Hepatocyte (in vitro differentiated cells): ENCODE measurements at regions not wholly inside any gene's neighbourhood (a gene's known extent, or its start where the extent isn't known, plus 50 kb on each side); places are given as distances from the start of the nearest gene placed in this dataset.

Source experiments
- EZH2 ChIP-seq: fragments of 200-600 bp; sonication (generic); IDR thresholded peaks from 2 replicates; pipeline ENCODE4 v1.6.1; 2016; ENCODE audit warnings: antibody characterized with exemption, mild to moderate bottlenecking, borderline replicate concordance
- TF ChIP-seq, protein P1 (sequence below): fragments of 200-600 bp; sonication (generic); IDR thresholded peaks from 2 replicates; pipeline ENCODE4 v1.5.1; 2016; ENCODE audit warnings: antibody characterized with exemption, mild to moderate bottlenecking; ENCODE audit not compliant: poor library complexity

DNA sequence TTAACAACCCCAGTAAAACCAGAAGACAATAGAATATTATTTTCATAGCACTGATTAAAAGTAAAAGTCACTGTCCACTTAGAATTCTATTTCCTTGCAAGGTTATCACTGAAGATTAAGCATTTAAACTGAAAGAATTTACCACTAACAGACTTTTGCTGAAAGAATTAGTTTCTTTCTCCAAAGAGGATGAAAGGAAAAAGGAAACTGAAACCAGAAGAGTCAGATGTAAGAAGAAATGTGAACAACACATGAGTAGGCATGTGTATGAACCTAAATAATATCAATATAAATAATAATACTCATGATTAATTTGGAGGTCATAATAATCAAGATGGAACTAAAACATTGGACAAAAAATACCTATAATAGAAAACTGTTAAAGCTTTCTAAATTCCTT, 82.4 kb upstream of the KLHL29 start:
- no peak for TF ChIP-seq EZH2
- TF ChIP-seq, protein P1, sequence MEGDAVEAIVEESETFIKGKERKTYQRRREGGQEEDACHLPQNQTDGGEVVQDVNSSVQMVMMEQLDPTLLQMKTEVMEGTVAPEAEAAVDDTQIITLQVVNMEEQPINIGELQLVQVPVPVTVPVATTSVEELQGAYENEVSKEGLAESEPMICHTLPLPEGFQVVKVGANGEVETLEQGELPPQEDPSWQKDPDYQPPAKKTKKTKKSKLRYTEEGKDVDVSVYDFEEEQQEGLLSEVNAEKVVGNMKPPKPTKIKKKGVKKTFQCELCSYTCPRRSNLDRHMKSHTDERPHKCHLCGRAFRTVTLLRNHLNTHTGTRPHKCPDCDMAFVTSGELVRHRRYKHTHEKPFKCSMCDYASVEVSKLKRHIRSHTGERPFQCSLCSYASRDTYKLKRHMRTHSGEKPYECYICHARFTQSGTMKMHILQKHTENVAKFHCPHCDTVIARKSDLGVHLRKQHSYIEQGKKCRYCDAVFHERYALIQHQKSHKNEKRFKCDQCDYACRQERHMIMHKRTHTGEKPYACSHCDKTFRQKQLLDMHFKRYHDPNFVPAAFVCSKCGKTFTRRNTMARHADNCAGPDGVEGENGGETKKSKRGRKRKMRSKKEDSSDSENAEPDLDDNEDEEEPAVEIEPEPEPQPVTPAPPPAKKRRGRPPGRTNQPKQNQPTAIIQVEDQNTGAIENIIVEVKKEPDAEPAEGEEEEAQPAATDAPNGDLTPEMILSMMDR = no peak
